Skeletal muscle tissue (tissue), 3 donors: ENCODE measurements at regions not wholly inside any gene's neighbourhood (a gene's known extent, or its start where the extent isn't known, plus 50 kb on each side); places are given as distances from the start of the nearest gene placed in this dataset.

Experiments
- H3K27ac ChIP-seq: one replicate; pipeline ENCODE4 v1.7.0; 2013; ENCODE audit warnings: mild to moderate bottlenecking, low read depth, low read length, inconsistent platforms
- H3K27me3 ChIP-seq, 3 donors: one replicate each; pipeline ENCODE4 v1.7.0; 2013; ENCODE audit warnings: low read length in 3 of 3; ENCODE audit not compliant: control insufficient read depth in 3 of 3, insufficient read depth in 3 of 3
- H3K36me3 ChIP-seq, 3 donors: one replicate each; pipeline ENCODE4 v1.7.0; 2013; ENCODE audit warnings: low read length in 3 of 3; ENCODE audit not compliant: control insufficient read depth in 3 of 3, insufficient read depth in 3 of 3
- H3K4me1 ChIP-seq, 3 donors: one replicate each; pipeline ENCODE4 v1.7.0; 2013; ENCODE audit warnings: low read length in 3 of 3, mild to moderate bottlenecking in 3 of 3; ENCODE audit not compliant: control insufficient read depth in 3 of 3, insufficient read depth in 3 of 3
- H3K4me3 ChIP-seq, 3 donors: one replicate each; pipeline ENCODE4 v1.7.0; 2013; ENCODE audit warnings: low read length in 3 of 3
- H3K9ac ChIP-seq, 3 donors: one replicate each; pipeline ENCODE4 v1.7.0; 2013; ENCODE audit warnings: low read length in 3 of 3, mild to moderate bottlenecking in 3 of 3, moderate library complexity in 2 of 3, low read depth in 1 of 3
- H3K9me3 ChIP-seq, 3 donors: one replicate each; pipeline ENCODE4 v1.7.0; 2013; ENCODE audit warnings: low read length in 3 of 3; ENCODE audit not compliant: control insufficient read depth in 3 of 3
- donor health status: Osteomylitis.

GRCh38 chr2:128809880-128810279, 491.2 kb upstream of the HS6ST1 start:
- Histone ChIP-seq H3K4me1 (peaks cover 0 to 18% (median 14%) of the 10 kb centered on the region in 3 donors), H3K27ac (peak overlapping the region; percentile 90), H3K27me3 (no peaks in the 10 kb centered on the region), H3K9me3 (no peaks in the 10 kb centered on the region), H3K9ac (no peak overlapping the region), H3K36me3 (no peaks in the 10 kb centered on the region), H3K4me3 (no peak overlapping the region)

GRCh38 chr2:128812183-128812940, 493.7 kb upstream of the HS6ST1 start:
- Histone ChIP-seq H3K4me3 (no peak overlapping the region), H3K9ac (no peak overlapping the region), H3K27ac (no peak overlapping the region), H3K4me1 (peaks cover 0 to 18% (median 14%) of the 10 kb centered on the region in 3 donors), H3K27me3 (no peaks in the 10 kb centered on the region), H3K9me3 (no peaks in the 10 kb centered on the region), H3K36me3 (no peaks in the 10 kb centered on the region)

- H3K9ac ChIP-seq: no peak overlapping the region
- no peaks in the 10 kb centered on the region for H3K36me3 ChIP-seq
- no peaks in the 10 kb centered on the region for H3K27me3 ChIP-seq
- no peaks in the 10 kb centered on the region for H3K9me3 ChIP-seq
- H3K27ac ChIP-seq: no peak overlapping the region
- no peak overlapping the region for H3K4me3 ChIP-seq
- peaks cover 0 to 14% (median 9%) of the 10 kb centered on the region in 3 donors for H3K4me1 ChIP-seq
Observed at GRCh38 chr2:128813352-128814034, 494.8 kb upstream of the HS6ST1 start.

- peaks cover 0 to 5% (median 2%) of the 10 kb centered on the region in 3 donors for H3K4me1 ChIP-seq
- H3K9me3 ChIP-seq: no peaks in the 10 kb centered on the region
- H3K27ac ChIP-seq: no peak overlapping the region
- no peak overlapping the region for H3K4me3 ChIP-seq
- H3K27me3 ChIP-seq: no peaks in the 10 kb centered on the region
- H3K36me3 ChIP-seq: no peaks in the 10 kb centered on the region
- H3K9ac ChIP-seq: no peak overlapping the region
Observed at GRCh38 chr2:128815248-128815647, 496.6 kb upstream of the HS6ST1 start.

GRCh38 chr2:128817171-128817570, 498.5 kb upstream of the HS6ST1 start:
- Histone ChIP-seq H3K27ac (no peak overlapping the region), H3K9ac (no peak overlapping the region), H3K9me3 (no peaks in the 10 kb centered on the region), H3K36me3 (no peaks in the 10 kb centered on the region), H3K4me1 (peaks cover 0 to 11% (median 4%) of the 10 kb centered on the region in 3 donors), H3K4me3 (no peak overlapping the region), H3K27me3 (peaks cover 0 to 3% (median 0%) of the 10 kb centered on the region in 3 donors)

- Histone ChIP-seq H3K9me3 (no peaks in the 10 kb centered on the region), H3K9ac (no peak overlapping the region), H3K27me3 (peaks cover 0 to 3% (median 0%) of the 10 kb centered on the region in 3 donors), H3K4me3 (no peak overlapping the region), H3K36me3 (no peaks in the 10 kb centered on the region), H3K27ac (no peak overlapping the region), H3K4me1 (peaks cover 0 to 11% (median 4%) of the 10 kb centered on the region in 3 donors)
Observed at GRCh38 chr2:128817813-128818212, 499.1 kb upstream of the HS6ST1 start.

- Histone ChIP-seq H3K4me3 (no peak overlapping the region), H3K36me3 (no peaks in the 10 kb centered on the region), H3K4me1 (peaks cover 0 to 11% (median 4%) of the 10 kb centered on the region in 3 donors), H3K9ac (no peak overlapping the region), H3K27ac (no peak overlapping the region), H3K27me3 (peaks cover 0 to 3% (median 0%) of the 10 kb centered on the region in 3 donors), H3K9me3 (no peaks in the 10 kb centered on the region)
Observed at GRCh38 chr2:128818248-128818647, 499.6 kb upstream of the HS6ST1 start.

GRCh38 chr2:128818704-128819491, 500.2 kb upstream of the HS6ST1 start:
- Histone ChIP-seq H3K9ac (no peak overlapping the region), H3K27ac (no peak overlapping the region), H3K4me3 (no peak overlapping the region), H3K9me3 (no peaks in the 10 kb centered on the region), H3K27me3 (peaks cover 0 to 3% (median 0%) of the 10 kb centered on the region in 3 donors), H3K36me3 (no peaks in the 10 kb centered on the region), H3K4me1 (peaks cover 0 to 11% (median 4%) of the 10 kb centered on the region in 3 donors)

- H3K9me3 ChIP-seq: no peaks in the 10 kb centered on the region
- peaks cover 0 to 11% (median 4%) of the 10 kb centered on the region in 3 donors for H3K4me1 ChIP-seq
- H3K4me3 ChIP-seq: no peak overlapping the region
- H3K9ac ChIP-seq: no peak overlapping the region
- H3K36me3 ChIP-seq: no peaks in the 10 kb centered on the region
- peak overlapping the region; percentile 47 for H3K27ac ChIP-seq
- peaks cover 0 to 3% (median 0%) of the 10 kb centered on the region in 3 donors for H3K27me3 ChIP-seq
Observed at GRCh38 chr2:128820452-128820851, 501.8 kb upstream of the HS6ST1 start.
